DOHH2 (cell line): ENCODE measurements at regions not wholly inside any gene's neighbourhood (a gene's known extent, or its start where the extent isn't known, plus 50 kb on each side); places are given as distances from the start of the nearest gene placed in this dataset.

Experiments used
- EZH2phosphoT487 ChIP-seq: fragments of 200-600 bp; sonication (generic); IDR thresholded peaks from 2 replicates; pipeline ENCODE4 v1.6.1; 2017; ENCODE audit warnings: borderline replicate concordance, mild to moderate bottlenecking, antibody characterized with exemption, low read length, moderate library complexity, mixed read lengths
- TF ChIP-seq, protein P1 (sequence below): fragments of 200-600 bp; sonication (generic); IDR thresholded peaks from one replicate; pipeline ENCODE4 v1.5.1; 2014; ENCODE audit warnings: antibody characterized with exemption, mild to moderate bottlenecking, low read depth, low read length; ENCODE audit not compliant: poor library complexity, severe bottlenecking

GRCh38 chrX:43121637-43122036 is 343.7 kb upstream of the PPP1R2C start:
- TF ChIP-seq, protein P1, sequence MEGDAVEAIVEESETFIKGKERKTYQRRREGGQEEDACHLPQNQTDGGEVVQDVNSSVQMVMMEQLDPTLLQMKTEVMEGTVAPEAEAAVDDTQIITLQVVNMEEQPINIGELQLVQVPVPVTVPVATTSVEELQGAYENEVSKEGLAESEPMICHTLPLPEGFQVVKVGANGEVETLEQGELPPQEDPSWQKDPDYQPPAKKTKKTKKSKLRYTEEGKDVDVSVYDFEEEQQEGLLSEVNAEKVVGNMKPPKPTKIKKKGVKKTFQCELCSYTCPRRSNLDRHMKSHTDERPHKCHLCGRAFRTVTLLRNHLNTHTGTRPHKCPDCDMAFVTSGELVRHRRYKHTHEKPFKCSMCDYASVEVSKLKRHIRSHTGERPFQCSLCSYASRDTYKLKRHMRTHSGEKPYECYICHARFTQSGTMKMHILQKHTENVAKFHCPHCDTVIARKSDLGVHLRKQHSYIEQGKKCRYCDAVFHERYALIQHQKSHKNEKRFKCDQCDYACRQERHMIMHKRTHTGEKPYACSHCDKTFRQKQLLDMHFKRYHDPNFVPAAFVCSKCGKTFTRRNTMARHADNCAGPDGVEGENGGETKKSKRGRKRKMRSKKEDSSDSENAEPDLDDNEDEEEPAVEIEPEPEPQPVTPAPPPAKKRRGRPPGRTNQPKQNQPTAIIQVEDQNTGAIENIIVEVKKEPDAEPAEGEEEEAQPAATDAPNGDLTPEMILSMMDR, result no peak
- TF ChIP-seq EZH2phosphoT487, result no peak
